GM20000 (cell line): ENCODE measurements at regions not wholly inside any gene's neighbourhood (a gene's known extent, or its start where the extent isn't known, plus 50 kb on each side); places are given as distances from the start of the nearest gene placed in this dataset.
"Not testable (repeated sequence)": the region's sequence is repeated elsewhere in the genome, so short reads cannot be mapped to it uniquely, and the experiment has no call there.

ENCODE experiments used
- DNase-seq: peaks from one replicate; pipeline ENCODE4 v3.0.0; 2012; ENCODE audit warnings: low spot score
- TF ChIP-seq, protein P1 (sequence below): IDR thresholded peaks from 2 replicates; pipeline ENCODE4 v1.5.1; 2012; ENCODE audit warnings: mild to moderate bottlenecking, control low read depth; ENCODE audit errors: extremely low read depth, missing control alignments

DNA sequence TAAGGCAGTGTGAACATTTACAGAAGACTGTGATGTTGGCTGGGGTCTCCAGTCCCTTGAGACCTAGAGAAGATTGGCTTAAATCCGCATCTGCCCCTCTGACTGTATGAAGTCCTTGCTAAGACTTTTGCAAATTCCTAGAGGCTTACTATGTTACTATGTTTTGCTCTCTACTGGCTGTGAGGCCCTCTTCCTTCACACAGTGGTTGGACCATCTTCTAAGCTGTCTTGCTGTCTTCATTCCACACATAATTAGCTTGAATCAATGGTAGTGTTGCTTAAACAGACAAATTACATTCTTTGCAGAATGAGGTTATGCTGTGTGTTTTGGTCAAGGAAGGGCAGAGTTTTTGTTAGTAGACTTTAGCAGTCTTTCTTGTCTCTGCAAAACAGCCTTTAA lies 658.0 kb downstream of the TYW1 start:
- no peak for DNase-seq
- TF ChIP-seq, protein P1, sequence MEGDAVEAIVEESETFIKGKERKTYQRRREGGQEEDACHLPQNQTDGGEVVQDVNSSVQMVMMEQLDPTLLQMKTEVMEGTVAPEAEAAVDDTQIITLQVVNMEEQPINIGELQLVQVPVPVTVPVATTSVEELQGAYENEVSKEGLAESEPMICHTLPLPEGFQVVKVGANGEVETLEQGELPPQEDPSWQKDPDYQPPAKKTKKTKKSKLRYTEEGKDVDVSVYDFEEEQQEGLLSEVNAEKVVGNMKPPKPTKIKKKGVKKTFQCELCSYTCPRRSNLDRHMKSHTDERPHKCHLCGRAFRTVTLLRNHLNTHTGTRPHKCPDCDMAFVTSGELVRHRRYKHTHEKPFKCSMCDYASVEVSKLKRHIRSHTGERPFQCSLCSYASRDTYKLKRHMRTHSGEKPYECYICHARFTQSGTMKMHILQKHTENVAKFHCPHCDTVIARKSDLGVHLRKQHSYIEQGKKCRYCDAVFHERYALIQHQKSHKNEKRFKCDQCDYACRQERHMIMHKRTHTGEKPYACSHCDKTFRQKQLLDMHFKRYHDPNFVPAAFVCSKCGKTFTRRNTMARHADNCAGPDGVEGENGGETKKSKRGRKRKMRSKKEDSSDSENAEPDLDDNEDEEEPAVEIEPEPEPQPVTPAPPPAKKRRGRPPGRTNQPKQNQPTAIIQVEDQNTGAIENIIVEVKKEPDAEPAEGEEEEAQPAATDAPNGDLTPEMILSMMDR: no peak

DNA sequence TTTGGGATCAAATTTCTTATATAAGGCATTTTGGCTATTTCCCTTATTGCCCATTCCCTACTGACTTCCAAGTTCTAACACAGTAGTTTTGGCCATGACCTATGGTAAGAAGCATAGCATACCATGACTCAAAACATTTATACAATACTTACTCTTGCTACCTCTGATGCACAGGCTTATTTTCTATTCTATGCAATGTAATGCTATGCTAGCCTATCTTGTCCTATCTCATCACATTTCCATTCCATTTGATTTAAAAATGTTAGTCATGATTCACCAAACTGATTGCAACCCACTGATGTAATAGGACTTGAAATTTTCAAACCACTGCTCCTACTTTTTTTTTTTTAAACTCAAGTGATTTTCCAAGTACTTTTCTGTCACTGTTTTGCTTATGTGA lies 658.5 kb downstream of the TYW1 start:
- DNase-seq: no peak
- TF ChIP-seq, protein P1: no peak

DNA sequence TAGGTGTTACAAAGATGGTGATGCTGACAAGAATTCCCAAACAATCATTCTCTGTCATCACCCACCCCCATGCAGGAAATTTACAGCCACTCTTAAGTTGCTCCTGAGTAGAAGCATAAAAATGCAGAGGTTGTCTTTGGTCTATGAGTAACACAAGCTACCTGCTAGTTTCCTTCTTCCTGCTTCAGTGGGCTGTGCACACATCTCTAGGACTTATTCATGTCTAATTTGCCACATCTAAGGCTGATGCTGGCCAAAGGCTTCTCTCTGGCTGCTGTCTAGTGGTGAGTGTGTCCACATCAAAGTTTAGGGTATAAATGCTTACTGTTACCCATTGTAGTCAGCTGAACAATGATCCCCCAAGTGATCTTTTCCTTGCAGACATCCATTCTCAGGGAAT lies 662.5 kb downstream of the TYW1 start:
- DNase-seq: no peak
- TF ChIP-seq, protein P1: no peak

DNA sequence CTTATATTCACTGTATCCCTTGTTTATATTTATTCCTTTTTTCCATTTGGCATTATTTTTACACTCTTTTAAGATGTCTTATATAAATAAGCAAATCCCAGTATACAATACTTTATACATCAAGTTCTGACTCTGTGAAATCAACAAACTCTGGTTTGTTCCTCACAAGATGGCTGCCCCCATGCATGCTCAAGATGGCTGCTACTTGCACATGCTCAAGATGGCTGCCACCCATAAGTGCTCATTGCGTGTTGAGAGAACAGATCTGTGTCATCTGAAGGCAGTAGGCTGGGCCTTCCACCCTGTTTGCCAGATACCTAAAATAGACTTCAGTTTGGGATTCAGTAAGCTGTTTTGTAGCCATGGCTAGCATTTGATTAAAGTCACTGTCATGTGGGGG lies 666.2 kb downstream of the TYW1 start:
- TF ChIP-seq, protein P1: no peak
- DNase-seq: no peak

DNA sequence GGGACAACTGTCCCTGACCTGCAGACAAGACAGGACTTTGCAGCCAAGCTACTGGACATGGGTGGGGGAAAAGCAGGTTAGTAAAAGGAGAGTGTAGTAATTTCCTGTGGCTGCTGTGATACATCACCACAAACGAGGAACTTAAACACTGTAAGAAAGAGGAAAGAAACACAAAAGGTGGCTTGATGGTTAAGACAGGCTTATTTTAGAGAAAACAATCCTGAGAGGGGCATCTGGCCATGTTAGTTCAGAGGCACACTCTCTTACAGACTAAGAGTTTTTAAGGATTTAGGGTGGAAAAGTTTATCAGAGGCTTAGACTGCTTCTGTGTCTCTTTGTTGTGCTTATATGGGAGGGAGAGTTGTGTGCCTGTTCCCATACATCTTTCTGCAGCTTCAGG lies 667.0 kb downstream of the TYW1 start:
- TF ChIP-seq, protein P1: no peak
- DNase-seq: no peak

DNA sequence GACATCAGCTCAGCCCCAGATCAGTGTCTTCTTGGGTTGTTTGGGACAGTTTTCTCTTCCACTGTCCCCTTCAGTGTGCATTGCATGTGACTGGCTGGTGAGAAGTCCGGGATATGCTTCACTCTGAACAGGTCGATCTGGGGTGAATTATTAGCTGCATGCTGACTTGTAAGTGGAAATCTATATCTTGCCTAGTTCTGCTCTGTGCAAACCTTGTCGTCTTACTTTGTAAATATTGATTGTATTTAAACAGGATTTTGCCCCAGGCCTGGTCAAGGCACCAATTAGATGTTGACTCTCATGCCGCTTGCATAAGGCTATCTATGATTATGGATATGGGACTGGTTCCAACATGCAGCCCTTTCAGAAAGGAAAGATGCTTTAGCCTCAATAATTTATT lies 669.7 kb downstream of the TYW1 start:
- DNase-seq: not testable (repeated sequence)

DNA sequence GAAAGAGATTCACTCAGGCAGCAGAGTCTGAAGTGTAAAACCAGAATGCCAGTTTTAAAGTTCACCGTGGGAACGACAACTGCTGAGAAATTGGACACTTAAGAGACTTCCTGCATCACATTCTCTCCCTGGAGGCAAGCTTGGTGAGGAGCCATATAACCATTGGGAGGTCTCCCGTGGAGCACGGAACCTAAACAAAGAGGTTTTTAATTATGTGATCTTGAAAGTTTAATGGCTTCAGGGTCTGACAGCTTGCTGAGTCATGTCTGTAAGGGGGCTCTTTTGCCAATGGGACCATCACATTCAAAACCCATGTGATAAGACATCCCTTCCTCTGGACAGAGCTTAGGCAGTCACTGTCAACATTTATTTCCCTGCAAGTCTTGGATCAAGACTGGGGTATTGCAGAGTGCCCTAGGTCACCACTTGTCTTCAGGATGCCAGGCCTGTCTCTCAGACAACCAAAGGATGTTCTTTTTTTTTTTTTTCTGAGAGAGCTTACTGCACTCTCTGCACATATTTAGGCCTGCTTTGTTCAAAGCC lies 674.4 kb downstream of the TYW1 start:
- TF ChIP-seq, protein P1: no peak
- DNase-seq: no peak

DNA sequence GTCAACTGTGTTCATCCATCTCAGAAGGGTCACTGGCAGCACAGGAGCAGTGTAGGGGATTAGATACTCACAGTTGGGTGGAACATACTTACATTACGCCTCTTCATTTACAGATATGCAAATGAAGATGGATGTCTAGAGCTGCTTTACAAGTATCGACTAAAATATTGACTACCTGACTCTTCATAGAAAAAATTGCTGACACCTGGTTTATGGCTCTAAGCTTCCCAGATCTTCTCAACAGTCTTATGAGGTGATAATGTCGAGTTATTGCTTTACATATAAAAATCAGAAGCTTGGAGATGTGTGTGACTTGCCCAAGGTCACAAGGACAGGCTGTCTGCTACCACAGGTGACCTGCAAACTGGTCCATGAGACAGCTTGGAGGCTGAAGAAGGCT lies 677.2 kb downstream of the TYW1 start:
- no peak for DNase-seq
- TF ChIP-seq, protein P1: no peak

DNA sequence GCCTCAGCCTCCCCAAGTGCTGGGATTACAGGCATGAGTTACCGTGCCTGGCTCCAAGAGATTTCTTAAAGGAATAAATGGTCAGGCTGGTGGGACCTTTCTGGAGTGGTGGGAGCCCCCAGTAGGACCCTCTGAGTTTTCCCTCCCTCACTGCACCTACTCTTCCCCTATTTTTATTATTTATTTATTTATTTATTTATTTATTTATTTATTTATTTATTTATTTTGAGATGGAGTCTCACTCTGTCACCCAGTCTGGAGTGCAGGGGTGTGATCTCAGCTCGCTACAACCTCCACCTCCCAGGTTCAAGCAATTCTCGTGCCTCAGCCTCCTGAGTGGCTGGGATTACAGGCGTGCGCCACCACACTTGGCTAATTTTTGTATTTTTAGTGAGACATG lies 678.2 kb downstream of the TYW1 start:
- not testable (repeated sequence) for DNase-seq
